ENCODE measurements at regions not wholly inside any gene's neighbourhood (a gene's known extent, or its start where the extent isn't known, plus 50 kb on each side); places are given as distances from the start of the nearest gene placed in this dataset.

GRCh38 chr5:133848341-133848811 is 120.0 kb downstream of the C5orf15 start:
- no CpG with 5 or more reads among the region's 7 CpGs for WGBS (ENCODE audit: insufficient coverage)
- peak in 2 of 3 donors; percentile 19 to 43 for DNase-seq
- ChIA-PET CTCF (interaction anchor here (0.7 to 1.4 kb wide), 3 partner anchors 9 to 20 kb away, joined by 3 read pairs; no protein-coding TSS in a partner anchor), POLR2A (no interaction called here)
- H3K27ac ChIP-seq (ENCODE audit: insufficient read depth in 1 of 2, low read depth in 1 of 2, low read length in 2 of 2, poor library complexity in 1 of 2, severe bottlenecking in 2 of 2), result no peak overlapping the region
- H3K27me3 ChIP-seq (replicated peaks in 2 of 5; ENCODE audit: control insufficient read depth in 4 of 5, insufficient read depth in 5 of 5, low read length in 4 of 5), result no peaks in the 10 kb centered on the region
- no peaks in the 10 kb centered on the region for H3K9me3 ChIP-seq (ENCODE audit: control extremely low read depth in 1 of 5, control insufficient read depth in 4 of 5, insufficient read depth in 2 of 5, low read depth in 1 of 5, low read length in 4 of 5)
- no peak overlapping the region for H3K4me3 ChIP-seq (ENCODE audit: control insufficient read depth in 1 of 7, extremely low read depth in 1 of 7, insufficient read depth in 4 of 7, low read depth in 2 of 7, low read length in 6 of 7)
- H3K4me1 ChIP-seq (ENCODE audit: control extremely low read depth in 1 of 4, control insufficient read depth in 4 of 4, insufficient read depth in 4 of 4, low read length in 3 of 4), result peaks cover 0 to 7% (median 0%) of the 10 kb centered on the region in 4 experiments
- no peaks in the 10 kb centered on the region for H3K36me3 ChIP-seq (ENCODE audit: control insufficient read depth in 4 of 4, insufficient read depth in 4 of 4, low read length in 3 of 4)

GRCh38 chr5:133847886-133848285 is 120.5 kb downstream of the C5orf15 start:
- no peaks in the 10 kb centered on the region for H3K36me3 ChIP-seq (ENCODE audit: control insufficient read depth in 4 of 4, insufficient read depth in 4 of 4, low read length in 3 of 4)
- H3K4me3 ChIP-seq (ENCODE audit: control insufficient read depth in 1 of 7, extremely low read depth in 1 of 7, insufficient read depth in 4 of 7, low read depth in 2 of 7, low read length in 6 of 7), result no peak overlapping the region
- H3K4me1 ChIP-seq (ENCODE audit: control extremely low read depth in 1 of 4, control insufficient read depth in 4 of 4, insufficient read depth in 4 of 4, low read length in 3 of 4), result peaks cover 0 to 7% (median 0%) of the 10 kb centered on the region in 4 experiments
- no peaks in the 10 kb centered on the region for H3K9me3 ChIP-seq (ENCODE audit: control extremely low read depth in 1 of 5, control insufficient read depth in 4 of 5, insufficient read depth in 2 of 5, low read depth in 1 of 5, low read length in 4 of 5)
- ChIA-PET POLR2A (no interaction called here), CTCF (interaction anchor here (0.7 to 1.4 kb wide), 3 partner anchors 8 to 21 kb away, joined by 3 read pairs; no protein-coding TSS in a partner anchor)
- no peaks in the 10 kb centered on the region for H3K27me3 ChIP-seq (replicated peaks in 2 of 5; ENCODE audit: control insufficient read depth in 4 of 5, insufficient read depth in 5 of 5, low read length in 4 of 5)
- 100% methylated on average over 2 of the region's 5 CpGs for WGBS (ENCODE audit: insufficient coverage)
- DNase-seq, result no peak
- H3K27ac ChIP-seq (ENCODE audit: insufficient read depth in 1 of 2, low read depth in 1 of 2, low read length in 2 of 2, poor library complexity in 1 of 2, severe bottlenecking in 2 of 2), result no peak overlapping the region

GRCh38 chr5:133847301-133847700 is 121.1 kb downstream of the C5orf15 start:
- 97% methylated on average over 6 of the region's 6 CpGs for WGBS (ENCODE audit: insufficient coverage)
- no peaks in the 10 kb centered on the region for H3K27me3 ChIP-seq (replicated peaks in 2 of 5; ENCODE audit: control insufficient read depth in 4 of 5, insufficient read depth in 5 of 5, low read length in 4 of 5)
- CTCF ChIA-PET, result interaction anchor here (1.3 kb wide), 1 partner anchor 21 kb away, joined by 3 read pairs; no protein-coding TSS in a partner anchor

GRCh38 chr5:133846478-133847226 is 121.8 kb downstream of the C5orf15 start:
- Histone ChIP-seq H3K27ac (ENCODE audit: insufficient read depth in 1 of 2, low read depth in 1 of 2, low read length in 2 of 2, poor library complexity in 1 of 2, severe bottlenecking in 2 of 2) (no peak overlapping the region), H3K36me3 (ENCODE audit: control insufficient read depth in 4 of 4, insufficient read depth in 4 of 4, low read length in 3 of 4) (no peaks in the 10 kb centered on the region), H3K9me3 (ENCODE audit: control extremely low read depth in 1 of 5, control insufficient read depth in 4 of 5, insufficient read depth in 2 of 5, low read depth in 1 of 5, low read length in 4 of 5) (no peaks in the 10 kb centered on the region), H3K27me3 (replicated peaks in 2 of 5; ENCODE audit: control insufficient read depth in 4 of 5, insufficient read depth in 5 of 5, low read length in 4 of 5) (no peaks in the 10 kb centered on the region), H3K4me3 (ENCODE audit: control insufficient read depth in 1 of 7, extremely low read depth in 1 of 7, insufficient read depth in 4 of 7, low read depth in 2 of 7, low read length in 6 of 7) (no peak overlapping the region), H3K4me1 (ENCODE audit: control extremely low read depth in 1 of 4, control insufficient read depth in 4 of 4, insufficient read depth in 4 of 4, low read length in 3 of 4) (peaks cover 0 to 7% (median 0%) of the 10 kb centered on the region in 4 experiments)
- whole genome bisulfite sequencing (ENCODE audit: insufficient coverage), result 40% methylated on average over 7 of the region's 8 CpGs
- CTCF ChIA-PET, result interaction anchor here (1.3 kb wide), 1 partner anchor 22 kb away, joined by 3 read pairs; no protein-coding TSS in a partner anchor
- DNase-seq, result no peak
- POLR2A ChIA-PET, result interaction anchor here (0.6 kb wide), 1 partner anchor 1380 kb away, joined by 4 read pairs; no protein-coding TSS in a partner anchor

More at GRCh38 chr5:133847301-133847700, 121.1 kb downstream of the C5orf15 start:
- DNase-seq, result no peak
- Histone ChIP-seq H3K27ac (ENCODE audit: insufficient read depth in 1 of 2, low read depth in 1 of 2, low read length in 2 of 2, poor library complexity in 1 of 2, severe bottlenecking in 2 of 2) (no peak overlapping the region), H3K9me3 (ENCODE audit: control extremely low read depth in 1 of 5, control insufficient read depth in 4 of 5, insufficient read depth in 2 of 5, low read depth in 1 of 5, low read length in 4 of 5) (no peaks in the 10 kb centered on the region), H3K36me3 (ENCODE audit: control insufficient read depth in 4 of 4, insufficient read depth in 4 of 4, low read length in 3 of 4) (no peaks in the 10 kb centered on the region), H3K4me3 (ENCODE audit: control insufficient read depth in 1 of 7, extremely low read depth in 1 of 7, insufficient read depth in 4 of 7, low read depth in 2 of 7, low read length in 6 of 7) (no peak overlapping the region), H3K4me1 (ENCODE audit: control extremely low read depth in 1 of 4, control insufficient read depth in 4 of 4, insufficient read depth in 4 of 4, low read length in 3 of 4) (peaks cover 0 to 7% (median 0%) of the 10 kb centered on the region in 4 experiments)
- POLR2A ChIA-PET, result no interaction called here

- DNase-seq, result no peak
- ChIA-PET POLR2A (no interaction called here), CTCF (interaction anchor here (0.8 kb wide), 1 partner anchor 24 kb away, joined by 4 read pairs; no protein-coding TSS in a partner anchor)
- Histone ChIP-seq H3K27me3 (replicated peaks in 2 of 5; ENCODE audit: control insufficient read depth in 4 of 5, insufficient read depth in 5 of 5, low read length in 4 of 5) (no peaks in the 10 kb centered on the region), H3K27ac (ENCODE audit: insufficient read depth in 1 of 2, low read depth in 1 of 2, low read length in 2 of 2, poor library complexity in 1 of 2, severe bottlenecking in 2 of 2) (no peak overlapping the region), H3K9me3 (ENCODE audit: control extremely low read depth in 1 of 5, control insufficient read depth in 4 of 5, insufficient read depth in 2 of 5, low read depth in 1 of 5, low read length in 4 of 5) (no peaks in the 10 kb centered on the region), H3K4me3 (ENCODE audit: control insufficient read depth in 1 of 7, extremely low read depth in 1 of 7, insufficient read depth in 4 of 7, low read depth in 2 of 7, low read length in 6 of 7) (no peak overlapping the region), H3K4me1 (ENCODE audit: control extremely low read depth in 1 of 4, control insufficient read depth in 4 of 4, insufficient read depth in 4 of 4, low read length in 3 of 4) (peaks cover 0 to 7% (median 0%) of the 10 kb centered on the region in 4 experiments), H3K36me3 (ENCODE audit: control insufficient read depth in 4 of 4, insufficient read depth in 4 of 4, low read length in 3 of 4) (no peaks in the 10 kb centered on the region)
- WGBS (ENCODE audit: insufficient coverage), result 100% methylated on average over 1 of the region's 2 CpGs
Measured at GRCh38 chr5:133845271-133845670, 123.2 kb downstream of the C5orf15 start.

GRCh38 chr5:133844836-133845235 is 123.6 kb downstream of the C5orf15 start:
- Histone ChIP-seq H3K36me3 (ENCODE audit: control insufficient read depth in 4 of 4, insufficient read depth in 4 of 4, low read length in 3 of 4) (no peaks in the 10 kb centered on the region), H3K9me3 (ENCODE audit: control extremely low read depth in 1 of 5, control insufficient read depth in 4 of 5, insufficient read depth in 2 of 5, low read depth in 1 of 5, low read length in 4 of 5) (no peaks in the 10 kb centered on the region), H3K4me3 (ENCODE audit: control insufficient read depth in 1 of 7, extremely low read depth in 1 of 7, insufficient read depth in 4 of 7, low read depth in 2 of 7, low read length in 6 of 7) (no peak overlapping the region), H3K27ac (ENCODE audit: insufficient read depth in 1 of 2, low read depth in 1 of 2, low read length in 2 of 2, poor library complexity in 1 of 2, severe bottlenecking in 2 of 2) (no peak overlapping the region), H3K27me3 (replicated peaks in 2 of 5; ENCODE audit: control insufficient read depth in 4 of 5, insufficient read depth in 5 of 5, low read length in 4 of 5) (peaks cover 0 to under 1% (median 0%) of the 10 kb centered on the region in 5 experiments), H3K4me1 (ENCODE audit: control extremely low read depth in 1 of 4, control insufficient read depth in 4 of 4, insufficient read depth in 4 of 4, low read length in 3 of 4) (peaks cover 0 to 7% (median 0%) of the 10 kb centered on the region in 4 experiments)
- no peak for DNase-seq
- POLR2A ChIA-PET, result no interaction called here
- CTCF ChIA-PET, result no interaction called here
- WGBS (ENCODE audit: insufficient coverage), result 97% methylated on average over 5 of the region's 8 CpGs

- no peak overlapping the region for H3K27ac ChIP-seq (ENCODE audit: insufficient read depth in 1 of 2, low read depth in 1 of 2, low read length in 2 of 2, poor library complexity in 1 of 2, severe bottlenecking in 2 of 2)
- CTCF ChIA-PET, result interaction anchor here (0.9 kb wide), 1 partner anchor 16 kb away, joined by 3 read pairs; no protein-coding TSS in a partner anchor
- H3K4me3 ChIP-seq (ENCODE audit: control insufficient read depth in 1 of 7, extremely low read depth in 1 of 7, insufficient read depth in 4 of 7, low read depth in 2 of 7, low read length in 6 of 7), result no peak overlapping the region
- WGBS (ENCODE audit: insufficient coverage), result 100% methylated on average over 3 of the region's 4 CpGs
- POLR2A ChIA-PET, result no interaction called here
- H3K27me3 ChIP-seq (replicated peaks in 2 of 5; ENCODE audit: control insufficient read depth in 4 of 5, insufficient read depth in 5 of 5, low read length in 4 of 5), result peaks cover 0 to 2% (median 0%) of the 10 kb centered on the region in 5 experiments
- no peak for DNase-seq
- H3K4me1 ChIP-seq (ENCODE audit: control extremely low read depth in 1 of 4, control insufficient read depth in 4 of 4, insufficient read depth in 4 of 4, low read length in 3 of 4), result peaks cover 0 to 7% (median 0%) of the 10 kb centered on the region in 4 experiments
- no peaks in the 10 kb centered on the region for H3K9me3 ChIP-seq (ENCODE audit: control extremely low read depth in 1 of 5, control insufficient read depth in 4 of 5, insufficient read depth in 2 of 5, low read depth in 1 of 5, low read length in 4 of 5)
- no peaks in the 10 kb centered on the region for H3K36me3 ChIP-seq (ENCODE audit: control insufficient read depth in 4 of 4, insufficient read depth in 4 of 4, low read length in 3 of 4)
Measured at GRCh38 chr5:133843911-133844310, 124.5 kb downstream of the C5orf15 start.

Data from common myeloid progenitor, CD34-positive (primary cell).